K562 (cell line): ENCODE measurements at regions not wholly inside any gene's neighbourhood (a gene's known extent, or its start where the extent isn't known, plus 50 kb on each side); places are given as distances from the start of the nearest gene placed in this dataset.

Experiments
- ATAC-seq: fragments of 200-7000 bp; cut with Tn5 transposase; 3 replicates; pipeline ENCODE4 v1.9.1; 2020; ENCODE audit warnings: moderate library complexity
- BruUV-seq: library from RNA; stranded (reverse); fragments of 400-500 nt; replicated peaks from 2 replicates; lab custom pipeline; 2021; lab: Mats Ljungman, UMichigan
- CTCF ChIA-PET: fragments of 300-600 bp; formaldehyde crosslinking; extraction: SDS; loops from one replicate; lab custom pipeline; 2021; ENCODE audit warnings: low intra/inter-chr PET ratio; lab: Yijun Ruan, JAX
- POLR2A ChIA-PET: fragments of 300-600, 350-650 bp; sonication (Branson Sonifier 250); formaldehyde crosslinking; extraction: SDS; loops from one replicate; lab custom pipeline; 2021; ENCODE audit warnings: antibody characterized with exemption, inconsistent platforms; lab: Yijun Ruan, JAX
- DNase-seq, 4 experiments: peaks; one replicate each; pipeline versions ENCODE4 v3.0.0 to v3.0.0-alpha.2; 2011 to 2018; ENCODE audit warnings: low spot score in 3 of 4, mixed read lengths in 3 of 4; ENCODE audit errors: extremely low read depth in 1 of 4
- FAIRE-seq: peaks from 2 replicates; lab custom pipeline; 2011; peaks lifted over from hg19 to GRCh38; lab: Jason Lieb, UNC
- H2AFZ ChIP-seq: 2 replicates; pipeline ENCODE4 v1.6.0; 2011; ENCODE audit warnings: low read depth, low read length, control low read depth, inconsistent platforms
- H3K27ac ChIP-seq: fragments of 200-600 bp; 3 replicates; pipeline ENCODE4 v1.8.0; 2011; ENCODE audit warnings: low read depth, mild to moderate bottlenecking, control low read depth, inconsistent platforms, low read length, moderate library complexity, mixed read lengths; ENCODE audit errors: extremely low read depth
- H3K27me3 ChIP-seq, 2 experiments: fragments of 300-600 bp in 1 of 2; 2 replicates in 1 of 2; 3 replicates in 1 of 2; pipeline versions ENCODE4 v1.6.0 to v1.8.0; 2011; ENCODE audit warnings: inconsistent platforms in 2 of 2, low read length in 2 of 2, mild to moderate bottlenecking in 1 of 2, mixed read lengths in 1 of 2, moderate library complexity in 1 of 2; ENCODE audit not compliant: control insufficient read depth in 2 of 2, insufficient read depth in 2 of 2
- H3K36me3 ChIP-seq: fragments of 300-600 bp; 3 replicates; pipeline ENCODE4 v1.8.0; 2011; ENCODE audit warnings: mild to moderate bottlenecking, low read length, inconsistent platforms; ENCODE audit not compliant: control insufficient read depth, insufficient read depth
- H3K4me1 ChIP-seq, 2 experiments: fragments of 200-600 bp in 1 of 2; replicated peaks in 1 of 2; 2 replicates in 1 of 2; 3 replicates in 1 of 2; pipeline versions ENCODE4 v1.5.1 to v1.8.0; 2011; ENCODE audit warnings: inconsistent platforms in 2 of 2, low read length in 2 of 2, mild to moderate bottlenecking in 1 of 2, mixed read lengths in 1 of 2, moderate library complexity in 1 of 2; ENCODE audit not compliant: control insufficient read depth in 2 of 2, insufficient read depth in 2 of 2
- H3K4me2 ChIP-seq: 2 replicates; pipeline ENCODE4 v1.6.1; 2011; ENCODE audit warnings: low read length, control low read depth, inconsistent platforms, mixed read lengths; ENCODE audit not compliant: insufficient read depth
- H3K4me3 ChIP-seq: fragments of 200-600 bp; sonication (generic), shearing (Covaris generic); 2 replicates; pipeline ENCODE4 v1.5.1; 2016; ENCODE audit warnings: control low read depth, inconsistent platforms
- H3K79me2 ChIP-seq: fragments of 200-600 bp; 3 replicates; pipeline ENCODE4 v1.8.0; 2011; ENCODE audit warnings: low read length, inconsistent platforms; ENCODE audit not compliant: control insufficient read depth, insufficient read depth
- H3K9ac ChIP-seq, 2 experiments: 2 replicates each; pipeline versions ENCODE4 v1.6.0 to v1.6.1; 2011; ENCODE audit warnings: low read depth in 2 of 2, low read length in 2 of 2, control low read depth in 1 of 2, inconsistent platforms in 1 of 2, mild to moderate bottlenecking in 1 of 2, mixed read lengths in 1 of 2; ENCODE audit not compliant: insufficient read depth in 1 of 2
- H3K9me1 ChIP-seq: one replicate; pipeline ENCODE4 v1.6.0; 2011; ENCODE audit warnings: inconsistent platforms, mild to moderate bottlenecking, low read length, moderate library complexity; ENCODE audit not compliant: control insufficient read depth, insufficient read depth
- H3K9me3 ChIP-seq: replicated peaks from 2 replicates; pipeline ENCODE4 v1.5.1; 2011; ENCODE audit warnings: low read depth, low read length, inconsistent platforms; ENCODE audit not compliant: control insufficient read depth, insufficient read depth
- H4K20me1 ChIP-seq: replicated peaks from 2 replicates; pipeline ENCODE4 v1.6.1; 2011; ENCODE audit warnings: low read length, inconsistent platforms, mixed read lengths; ENCODE audit not compliant: control insufficient read depth, insufficient read depth
- BMI1 ChIP-seq: fragments of 150-350 bp; IDR thresholded peaks from 2 replicates; pipeline ENCODE4 v1.6.1; 2014; ENCODE audit warnings: low read length
- CBFA2T3 ChIP-seq: fragments of 450-650 bp; IDR thresholded peaks from 2 replicates; pipeline ENCODE4 v1.6.1; 2017
- CHD2 ChIP-seq: IDR thresholded peaks from 2 replicates; pipeline ENCODE4 v1.6.1; 2011; ENCODE audit warnings: low read depth, low read length
- DDX20 ChIP-seq: fragments of 450-650 bp; IDR thresholded peaks from 2 replicates; pipeline ENCODE4 v1.6.1; 2016; ENCODE audit warnings: missing genetic modification characterization, low read depth, mild to moderate bottlenecking, missing compliant biosample characterization, moderate library complexity
- HDAC8 ChIP-seq: fragments of 450-650 bp; IDR thresholded peaks from 2 replicates; pipeline ENCODE4 v1.6.1; 2016; ENCODE audit warnings: mild to moderate bottlenecking, missing genetic modification characterization, moderate library complexity, missing compliant biosample characterization
- MTA1 ChIP-seq: fragments of 450-650 bp; IDR thresholded peaks from 2 replicates; pipeline ENCODE4 v1.6.1; 2017; ENCODE audit warnings: borderline replicate concordance
- MTA2 ChIP-seq: fragments of 450-650 bp; IDR thresholded peaks from 2 replicates; pipeline ENCODE4 v1.6.1; 2016; ENCODE audit warnings: low read depth
- NR3C1 ChIP-seq: sonication (generic); formaldehyde crosslinking; IDR thresholded peaks from 2 replicates; pipeline ENCODE4 v1.8.1; 2022; ENCODE audit warnings: missing genetic modification reagents
- RBM17 ChIP-seq: fragments of 200-400 bp; formaldehyde crosslinking; IDR thresholded peaks from 2 replicates; pipeline ENCODE4 v1.6.1; 2017; ENCODE audit warnings: low read depth, mild to moderate bottlenecking, low read length, borderline replicate concordance
- RNF2 ChIP-seq: sonication (generic); IDR thresholded peaks from 2 replicates; pipeline ENCODE4 v1.6.1; 2016
- TCF7L2 ChIP-seq: fragments of 150-350 bp; IDR thresholded peaks from 2 replicates; pipeline ENCODE4 v1.6.1; 2016; ENCODE audit warnings: low read depth, mild to moderate bottlenecking, low read length, moderate library complexity
- YBX1 ChIP-seq: fragments of 450-650 bp; IDR thresholded peaks from 2 replicates; pipeline ENCODE4 v1.7.1; 2016; ENCODE audit warnings: mild to moderate bottlenecking
- ZNF699 ChIP-seq: fragments of 250-450 bp; sonication (Bioruptor Pico); IDR thresholded peaks from 2 replicates; pipeline ENCODE4 v1.8.0; 2021; ENCODE audit warnings: mild to moderate bottlenecking, moderate library complexity; ENCODE audit not compliant: insufficient replicate concordance
- WGBS: fragments of 100-300 bp; shearing (Covaris generic); methylation state at CpG from one replicate; pipeline ENCODE4 v1.1.6; 2016; ENCODE audit warnings: low coverage, mixed read lengths; ENCODE audit not compliant: insufficient coverage; ENCODE audit errors: missing lambda C conversion rate; 5-methylcytosine and 5-hydroxymethylcytosine counted together
- in situ Hi-C: fragments of 300-500 bp; cut with MboI; formaldehyde crosslinking; loops from 4 replicates; pipeline ENCODE4 v1.15.0; 2018; ENCODE audit warnings: inconsistent platforms, mixed read lengths
- intact Hi-C: fragments of 100-400 bp; cut with micrococcal nuclease; formaldehyde crosslinking; loops from 2 replicates; pipeline ENCODE4 v1.14.2; 2022
- TF ChIP-seq, protein P1 (sequence below): sonication (generic); formaldehyde crosslinking; IDR thresholded peaks from 2 replicates; pipeline ENCODE4 v1.8.0; 2022; ENCODE audit warnings: missing genetic modification reagents, mild to moderate bottlenecking, borderline replicate concordance
- TF ChIP-seq, protein P2 (sequence below): fragments of 250-450 bp; sonication (Bioruptor Pico); IDR thresholded peaks from 2 replicates; pipeline ENCODE4 v1.5.0; 2021; ENCODE audit warnings: mild to moderate bottlenecking, borderline replicate concordance
- TF ChIP-seq, protein P3 (sequence below): fragments of 250-450 bp; sonication (Bioruptor Pico); IDR thresholded peaks from 2 replicates; pipeline ENCODE4 v1.8.0; 2022; ENCODE audit warnings: moderate library complexity, mild to moderate bottlenecking, inconsistent platforms

DNA sequence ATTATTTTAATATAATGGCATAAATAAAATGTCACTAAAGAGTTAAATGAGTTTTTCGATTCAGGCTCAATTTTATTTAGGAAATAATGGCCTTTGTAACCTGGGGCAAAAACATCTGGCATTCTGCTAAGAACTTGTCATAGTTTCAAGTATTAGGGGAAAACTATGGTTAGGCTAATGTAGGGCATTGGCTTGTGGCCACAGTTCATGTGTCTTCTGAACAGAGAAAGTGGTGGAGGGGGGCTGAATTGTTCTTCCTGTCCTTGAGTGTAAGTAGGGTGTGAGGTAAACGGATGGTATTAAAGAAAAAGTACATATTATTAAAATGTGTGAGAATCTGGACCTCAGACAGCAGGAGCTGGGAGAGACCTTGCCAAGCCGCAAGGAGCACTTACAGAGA, 69.1 kb upstream of the KLF14 start:
- ChIA-PET CTCF (no interaction called here), POLR2A (interaction anchor here (0.6 kb wide), 1 partner anchor 736 kb away, joined by 3 read pairs; no protein-coding TSS in a partner anchor)
- DNase-seq, result no peak
- no peaks in the 10 kb centered on the region for H3K79me2 ChIP-seq
- no peaks in the 10 kb centered on the region for H3K9me1 ChIP-seq
- no peak overlapping the region for H2AFZ ChIP-seq
- H3K9ac ChIP-seq, result no peak overlapping the region
- in situ Hi-C loops (no loop called here), intact Hi-C loops (no loop called here)
- no peak overlapping the region for H3K4me2 ChIP-seq
- ATAC-seq, result no peak
- no peaks in the 10 kb centered on the region for H4K20me1 ChIP-seq
- H3K9me3 ChIP-seq, result no peaks in the 10 kb centered on the region
- no peak overlapping the region for H3K27ac ChIP-seq
- FAIRE-seq, result no peak
- WGBS, result 4% methylated on average over 3 of the region's 3 CpGs
- H3K36me3 ChIP-seq, result no peaks in the 10 kb centered on the region
- no peaks in the 10 kb centered on the region for H3K4me1 ChIP-seq
- peaks cover 25 to 34% of the 10 kb centered on the region in 2 experiments for H3K27me3 ChIP-seq
- BruUV-seq, result no TSS peak
- TF ChIP-seq, protein P1, sequence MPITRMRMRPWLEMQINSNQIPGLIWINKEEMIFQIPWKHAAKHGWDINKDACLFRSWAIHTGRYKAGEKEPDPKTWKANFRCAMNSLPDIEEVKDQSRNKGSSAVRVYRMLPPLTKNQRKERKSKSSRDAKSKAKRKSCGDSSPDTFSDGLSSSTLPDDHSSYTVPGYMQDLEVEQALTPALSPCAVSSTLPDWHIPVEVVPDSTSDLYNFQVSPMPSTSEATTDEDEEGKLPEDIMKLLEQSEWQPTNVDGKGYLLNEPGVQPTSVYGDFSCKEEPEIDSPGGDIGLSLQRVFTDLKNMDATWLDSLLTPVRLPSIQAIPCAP (CRISPR knock-in tag), result no peak
- TF ChIP-seq NR3C1 (CRISPR knock-in tag) (no peak), RNF2 (no peak), YBX1 (no peak), HDAC8 (tag) (no peak), BMI1 (no peak), ZNF699 (no peak), MTA1 (no peak), CHD2 (no peak), MTA2 (no peak), CBFA2T3 (no peak), DDX20 (tag) (no peak), RBM17 (no peak), TCF7L2 (no peak)
- TF ChIP-seq, protein P2, sequence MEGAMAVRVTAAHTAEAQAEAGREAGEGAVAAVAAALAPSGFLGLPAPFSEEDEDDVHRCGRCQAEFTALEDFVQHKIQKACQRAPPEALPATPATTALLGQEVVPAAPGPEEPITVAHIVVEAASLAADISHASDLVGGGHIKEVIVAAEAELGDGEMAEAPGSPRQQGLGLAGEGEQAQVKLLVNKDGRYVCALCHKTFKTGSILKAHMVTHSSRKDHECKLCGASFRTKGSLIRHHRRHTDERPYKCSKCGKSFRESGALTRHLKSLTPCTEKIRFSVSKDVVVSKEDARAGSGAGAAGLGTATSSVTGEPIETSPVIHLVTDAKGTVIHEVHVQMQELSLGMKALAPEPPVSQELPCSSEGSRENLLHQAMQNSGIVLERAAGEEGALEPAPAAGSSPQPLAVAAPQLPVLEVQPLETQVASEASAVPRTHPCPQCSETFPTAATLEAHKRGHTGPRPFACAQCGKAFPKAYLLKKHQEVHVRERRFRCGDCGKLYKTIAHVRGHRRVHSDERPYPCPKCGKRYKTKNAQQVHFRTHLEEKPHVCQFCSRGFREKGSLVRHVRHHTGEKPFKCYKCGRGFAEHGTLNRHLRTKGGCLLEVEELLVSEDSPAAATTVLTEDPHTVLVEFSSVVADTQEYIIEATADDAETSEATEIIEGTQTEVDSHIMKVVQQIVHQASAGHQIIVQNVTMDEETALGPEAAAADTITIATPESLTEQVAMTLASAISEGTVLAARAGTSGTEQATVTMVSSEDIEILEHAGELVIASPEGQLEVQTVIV, result no peak
- TF ChIP-seq, protein P3, sequence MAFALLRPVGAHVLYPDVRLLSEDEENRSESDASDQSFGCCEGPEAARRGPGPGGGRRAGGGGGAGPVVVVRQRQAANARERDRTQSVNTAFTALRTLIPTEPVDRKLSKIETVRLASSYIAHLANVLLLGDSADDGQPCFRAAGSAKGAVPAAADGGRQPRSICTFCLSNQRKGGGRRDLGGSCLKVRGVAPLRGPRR (CRISPR knock-in tag), result no peak
- H3K4me3 ChIP-seq, result no peak overlapping the region
